GM18873 (cell line): ENCODE measurements at regions not wholly inside any gene's neighbourhood (a gene's known extent, or its start where the extent isn't known, plus 50 kb on each side); places are given as distances from the start of the nearest gene placed in this dataset.

Experiments used
- ATAC-seq: cut with Tn5 transposase; IDR thresholded peaks from one replicate; pipeline ENCODE4 v1.9.1; 2021; ENCODE audit warnings: mild to moderate bottlenecking, moderate library complexity, moderate number of reproducible peaks; ENCODE audit not compliant: unreplicated experiment, low FRiP score

DNA sequence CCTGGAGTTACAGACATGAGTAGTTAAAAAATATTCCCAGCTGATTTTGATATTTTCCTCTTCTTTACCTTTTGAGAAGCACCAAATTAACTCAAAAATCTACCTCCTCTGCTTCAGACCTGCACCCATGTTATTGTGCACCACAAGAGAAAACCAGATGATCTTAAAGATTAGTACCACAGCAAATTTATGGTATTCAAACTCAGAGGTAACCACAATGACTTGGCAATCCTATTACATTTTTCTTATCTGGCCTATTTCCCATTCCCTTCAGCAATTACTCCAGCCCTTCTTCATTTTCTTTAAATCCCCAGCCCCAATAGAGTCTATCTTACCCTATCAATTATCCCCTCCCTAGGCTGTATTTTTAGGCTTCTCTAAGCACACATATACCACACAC is 535.1 kb downstream of the FAT4 start:
- ATAC-seq = no peak

DNA sequence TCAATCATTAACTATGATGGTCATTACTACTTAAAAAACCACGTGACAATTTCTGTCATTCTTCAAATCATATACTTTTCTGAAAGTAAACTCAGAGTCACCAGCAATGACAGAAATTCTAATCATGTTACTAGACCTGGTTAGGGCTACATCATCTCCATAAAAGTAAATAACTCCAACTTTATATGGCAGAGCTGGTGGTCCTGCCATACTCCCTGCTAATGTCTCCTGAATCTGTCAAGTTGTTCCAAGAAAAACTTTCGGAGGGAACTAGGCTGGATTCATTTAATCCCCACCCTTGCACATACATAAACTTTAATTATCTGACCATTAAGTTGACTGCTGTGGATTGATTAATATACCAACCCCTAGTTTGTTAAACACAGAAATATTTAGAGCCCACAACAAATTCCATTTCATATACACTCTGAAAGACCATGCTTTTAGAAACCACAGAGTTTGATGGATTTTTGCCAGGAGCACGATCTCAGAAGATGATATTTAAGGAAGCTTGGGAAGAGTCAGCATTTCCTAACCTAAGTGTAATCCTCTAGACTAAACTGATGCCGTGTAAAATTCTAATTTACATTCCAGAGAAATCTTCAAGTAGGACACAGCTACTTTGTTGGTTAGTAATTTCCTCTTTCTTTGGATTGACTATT is 577.0 kb downstream of the FAT4 start:
- no peak for ATAC-seq

DNA sequence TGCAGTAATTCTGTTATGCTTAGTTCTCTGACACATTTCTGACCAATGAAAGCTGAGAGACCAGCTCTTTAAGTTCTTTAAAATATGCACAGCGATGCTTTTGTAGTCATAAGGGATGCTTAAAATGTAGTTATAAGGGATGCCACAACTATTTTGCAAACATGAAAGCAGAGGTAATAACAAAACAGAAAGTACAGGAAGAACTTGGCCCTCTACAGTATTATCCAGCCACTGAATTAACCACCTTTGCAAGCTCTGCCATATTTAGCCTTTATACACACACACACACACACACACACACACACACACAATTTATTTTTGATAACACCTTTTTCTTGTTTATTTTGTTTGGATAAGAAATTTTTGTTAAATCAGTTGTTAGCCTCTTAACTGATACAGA is 590.0 kb downstream of the FAT4 start:
- ATAC-seq = no peak

DNA sequence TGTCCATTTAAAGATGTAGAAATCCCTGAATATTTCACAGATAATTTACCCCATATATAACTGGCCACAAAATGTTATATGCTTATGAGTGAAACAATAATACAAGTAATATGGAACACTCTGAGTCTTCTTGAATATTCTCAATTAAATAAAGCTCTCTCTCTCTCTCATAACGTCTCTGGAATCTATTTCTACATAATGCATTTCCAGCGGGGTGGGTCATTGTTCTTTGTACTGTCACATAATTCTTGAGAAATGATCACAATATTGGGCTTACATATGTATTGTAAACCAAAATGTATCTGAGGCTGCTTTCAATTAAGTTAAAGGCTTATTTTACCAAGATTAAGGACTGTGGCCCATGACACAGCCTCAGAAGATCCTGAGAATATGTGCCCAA is 596.3 kb downstream of the FAT4 start:
- no peak for ATAC-seq

DNA sequence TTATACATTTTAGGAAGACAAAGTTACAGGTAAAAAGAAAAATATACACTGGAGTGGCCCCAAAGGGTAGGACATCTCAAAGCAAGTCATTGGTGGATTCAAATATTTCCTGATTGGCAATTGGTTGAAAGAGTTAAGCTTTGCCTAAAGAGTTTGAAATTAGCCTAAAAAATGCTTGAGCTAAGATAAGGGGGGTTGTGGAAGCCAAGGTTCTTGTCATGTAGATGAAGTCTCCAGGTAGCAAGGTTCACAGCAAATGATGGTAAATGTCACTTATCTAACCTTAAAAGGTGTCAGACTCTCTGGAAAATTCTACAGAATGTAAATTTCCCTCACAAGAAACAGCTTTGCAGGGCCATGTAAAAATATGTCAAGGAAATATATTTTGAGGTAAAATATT is 596.7 kb downstream of the FAT4 start:
- no peak for ATAC-seq

DNA sequence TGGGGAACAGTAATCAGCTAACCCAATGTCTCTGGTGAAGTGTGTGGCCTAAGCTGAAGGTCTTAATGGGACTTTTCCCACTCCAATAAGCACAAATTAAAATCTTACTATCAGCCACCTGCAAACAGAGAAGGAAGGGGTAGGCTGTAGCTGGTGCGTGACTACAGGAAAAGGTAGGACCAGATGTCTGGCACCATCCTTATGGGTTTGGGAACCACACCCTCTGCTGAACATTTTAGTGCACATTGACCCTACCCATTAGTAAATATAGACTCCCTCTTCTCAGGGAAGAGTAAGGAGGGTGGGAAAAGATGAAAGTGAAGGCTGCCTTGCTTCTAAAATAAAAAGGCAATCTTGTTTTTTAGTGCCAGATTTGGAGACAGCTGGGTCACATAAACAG is 602.8 kb downstream of the FAT4 start:
- no peak for ATAC-seq

DNA sequence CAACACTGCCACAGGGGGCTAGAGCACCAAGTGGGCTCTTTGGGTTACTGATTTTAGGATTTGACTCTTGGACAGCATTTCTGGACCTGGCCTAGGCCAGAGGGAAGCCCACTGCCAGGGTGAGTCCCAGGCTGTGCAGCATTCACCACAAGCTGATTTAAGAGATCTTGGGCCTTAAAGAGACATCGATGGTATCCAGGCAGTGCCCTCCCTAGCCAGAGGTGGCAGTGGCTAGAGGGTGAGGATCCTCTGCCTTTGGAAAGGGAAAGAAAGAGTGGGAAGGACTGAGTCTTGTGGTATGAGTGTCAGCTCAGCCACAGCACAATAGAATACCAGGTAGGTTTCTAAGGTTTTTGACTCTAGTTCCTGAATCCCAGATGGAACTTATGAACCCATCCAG is 613.9 kb downstream of the FAT4 start:
- ATAC-seq = no peak

DNA sequence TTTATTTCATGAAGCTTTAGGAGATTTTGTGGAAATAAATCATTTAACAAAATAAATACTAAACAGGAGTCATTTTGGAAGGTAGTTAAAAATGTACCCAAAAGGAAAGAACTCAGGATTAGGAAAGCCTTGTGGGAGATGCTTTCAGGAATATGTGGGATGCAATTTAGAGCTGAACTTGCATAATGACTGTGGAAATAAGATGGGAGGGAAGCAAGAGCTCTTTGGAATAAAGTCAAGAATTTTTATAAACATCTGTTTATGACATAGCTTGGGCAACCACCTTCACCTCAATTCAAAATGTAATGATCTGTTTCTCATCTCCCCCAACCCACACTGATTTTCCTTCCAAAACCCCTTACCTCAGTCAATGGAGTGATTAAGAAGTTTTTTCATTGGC is 623.8 kb downstream of the FAT4 start:
- no peak for ATAC-seq

DNA sequence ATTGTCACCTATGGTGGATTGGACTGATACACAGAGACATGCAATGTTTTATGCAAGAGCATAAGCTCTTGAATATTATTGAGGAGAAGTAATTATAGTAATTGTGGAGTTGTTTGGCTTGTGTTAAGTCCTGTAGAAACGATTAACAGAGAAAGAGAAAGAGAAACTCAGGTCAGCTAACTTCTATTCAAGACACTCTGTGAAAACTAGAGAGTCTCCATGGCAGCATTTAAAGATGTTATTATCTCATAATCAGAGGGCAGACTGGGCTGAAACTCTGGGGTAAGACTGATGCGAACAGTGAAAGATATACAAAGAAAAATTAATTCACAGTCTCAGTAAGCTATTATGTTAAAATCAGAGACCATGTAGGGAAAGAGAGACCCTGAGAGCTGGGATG is 625.7 kb downstream of the FAT4 start:
- no peak for ATAC-seq

DNA sequence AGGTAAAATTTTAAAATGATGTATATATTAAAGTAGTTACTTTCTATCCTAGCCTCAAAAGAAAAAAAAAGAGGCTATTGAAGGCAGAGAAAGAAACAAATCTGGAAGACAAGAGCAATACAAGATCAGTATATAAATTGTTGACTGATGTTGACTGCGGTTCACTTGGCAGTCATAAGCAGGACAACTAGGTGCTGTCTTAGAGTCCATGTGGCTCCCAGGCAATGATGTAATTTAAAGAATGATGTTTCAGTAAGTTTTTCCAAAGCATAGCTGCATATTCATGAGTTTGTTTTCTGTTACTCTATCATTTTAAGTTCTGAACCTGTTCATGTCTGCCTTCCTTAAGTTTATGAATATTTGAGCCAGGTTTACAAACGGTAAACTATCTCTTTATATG is 630.2 kb downstream of the FAT4 start:
- no peak for ATAC-seq

DNA sequence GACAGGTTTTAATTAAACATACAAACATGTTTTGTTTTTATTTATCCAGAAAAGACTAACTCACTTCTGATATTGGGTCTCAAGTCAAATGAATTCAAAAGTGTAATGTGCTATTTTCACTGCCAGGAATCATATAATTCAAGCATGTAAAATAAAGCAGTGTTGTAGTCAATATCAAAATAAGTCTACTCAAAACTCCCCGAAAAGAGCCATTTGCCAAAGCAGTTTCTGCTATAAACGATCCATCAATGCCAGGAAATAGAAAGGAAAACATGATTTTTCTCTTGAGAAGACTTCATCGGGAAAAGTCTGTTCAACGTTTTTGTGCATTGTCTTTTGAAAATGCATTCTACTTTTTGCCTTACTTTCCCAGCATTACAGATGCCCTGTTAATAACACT is 633.3 kb downstream of the FAT4 start:
- no peak for ATAC-seq

DNA sequence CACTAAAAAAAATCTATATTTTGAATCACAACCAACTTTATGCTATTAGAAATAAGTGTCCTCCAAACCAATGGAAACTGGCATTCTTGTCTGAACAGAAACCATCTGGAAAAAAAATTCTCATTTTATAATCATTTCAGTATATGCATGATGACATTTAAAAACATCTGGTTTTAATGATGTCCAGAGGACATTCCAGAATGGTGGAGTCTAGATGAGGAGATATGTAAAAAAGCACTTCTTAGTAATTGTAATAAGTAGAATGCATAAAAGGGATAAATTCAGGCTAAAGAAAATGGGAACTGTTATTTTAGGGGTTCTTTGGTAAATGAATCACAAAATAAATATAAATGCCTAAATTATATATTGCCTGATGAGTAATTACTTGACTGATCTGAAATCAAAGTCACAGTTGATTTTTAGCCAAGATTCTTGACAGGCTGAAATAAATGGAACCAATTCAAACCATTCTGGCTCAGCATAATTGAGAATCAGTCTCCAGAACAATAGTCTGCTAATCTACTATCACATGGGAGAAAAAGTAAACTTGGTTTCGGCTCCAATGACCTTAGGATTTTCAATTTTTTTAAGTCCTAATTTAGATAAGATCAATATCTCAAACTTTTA is 636.6 kb downstream of the FAT4 start:
- ATAC-seq = no peak

DNA sequence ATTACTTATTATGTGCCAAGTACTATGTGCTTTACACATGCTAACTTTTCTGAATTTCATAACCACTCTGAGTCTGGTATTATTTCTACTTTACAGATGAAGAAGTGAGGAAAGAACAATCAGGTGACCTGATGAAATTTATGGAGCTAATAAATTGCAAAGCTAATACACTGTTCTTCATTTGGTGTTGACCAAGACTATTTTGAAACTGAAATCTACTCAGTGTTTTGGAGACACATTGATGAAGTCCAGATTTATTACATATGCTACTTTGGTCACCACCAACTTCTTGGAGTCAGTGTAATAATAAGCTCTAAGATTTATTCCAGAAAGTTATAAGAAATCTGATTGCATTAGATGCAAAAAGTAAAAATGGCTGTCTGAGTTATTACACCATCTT is 637.9 kb downstream of the FAT4 start:
- ATAC-seq = no peak

DNA sequence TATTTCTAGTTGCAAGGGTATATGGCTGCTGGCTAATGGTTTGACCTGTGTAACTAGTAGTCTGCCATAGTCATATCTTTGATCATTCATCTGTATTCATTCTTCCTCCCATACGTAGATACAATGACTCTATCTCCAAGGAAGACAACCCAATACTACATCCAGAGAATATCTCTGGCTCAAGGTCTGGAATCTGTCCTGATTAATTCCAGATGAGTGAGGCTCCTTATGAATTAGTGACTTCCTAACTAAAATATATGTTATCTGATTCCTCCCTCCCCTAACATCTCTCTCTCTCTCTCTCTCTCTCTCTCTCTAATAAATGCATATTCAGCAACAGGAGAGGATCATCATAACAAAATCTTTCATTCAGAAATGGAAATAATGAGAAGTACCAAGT is 641.5 kb downstream of the FAT4 start:
- ATAC-seq = no peak

DNA sequence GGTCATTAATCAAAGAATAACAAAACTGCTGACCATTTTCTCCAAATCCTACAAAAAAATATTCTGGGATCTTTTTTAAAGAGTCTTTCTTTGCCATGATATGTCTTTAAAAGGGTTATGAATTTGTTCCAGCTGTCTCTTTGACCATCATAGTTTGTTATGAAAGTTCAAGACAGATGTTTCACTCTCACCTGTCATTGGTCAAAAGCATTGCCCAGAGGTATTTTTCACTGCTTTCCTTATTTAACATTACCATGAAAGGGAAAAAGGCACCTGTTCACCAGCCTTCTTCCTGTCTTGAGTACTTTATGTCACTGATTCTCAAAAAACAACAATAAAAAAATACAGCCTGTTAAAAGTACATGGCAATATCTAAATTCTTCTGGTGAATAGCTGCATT is 643.8 kb downstream of the FAT4 start:
- ATAC-seq = no peak

DNA sequence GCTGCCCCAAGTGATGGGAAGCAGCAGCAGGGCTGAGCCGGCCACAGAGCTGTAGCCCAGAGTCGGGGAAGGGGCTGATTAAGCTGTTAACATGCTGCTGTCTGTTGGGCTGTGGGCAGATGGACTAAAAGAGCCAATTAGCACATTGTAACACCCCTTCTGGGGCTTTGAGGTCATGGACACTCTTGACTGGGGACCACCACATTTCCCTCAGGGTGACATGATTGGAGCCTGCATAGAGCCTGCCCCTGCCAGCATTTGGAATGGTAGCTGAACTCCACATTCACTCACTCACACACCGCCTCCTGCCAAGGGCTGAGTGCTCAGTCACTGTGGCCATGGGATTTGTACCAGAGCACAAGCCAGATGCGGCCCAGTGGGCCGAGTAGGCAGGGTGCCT is 646.9 kb downstream of the FAT4 start:
- ATAC-seq = no peak

DNA sequence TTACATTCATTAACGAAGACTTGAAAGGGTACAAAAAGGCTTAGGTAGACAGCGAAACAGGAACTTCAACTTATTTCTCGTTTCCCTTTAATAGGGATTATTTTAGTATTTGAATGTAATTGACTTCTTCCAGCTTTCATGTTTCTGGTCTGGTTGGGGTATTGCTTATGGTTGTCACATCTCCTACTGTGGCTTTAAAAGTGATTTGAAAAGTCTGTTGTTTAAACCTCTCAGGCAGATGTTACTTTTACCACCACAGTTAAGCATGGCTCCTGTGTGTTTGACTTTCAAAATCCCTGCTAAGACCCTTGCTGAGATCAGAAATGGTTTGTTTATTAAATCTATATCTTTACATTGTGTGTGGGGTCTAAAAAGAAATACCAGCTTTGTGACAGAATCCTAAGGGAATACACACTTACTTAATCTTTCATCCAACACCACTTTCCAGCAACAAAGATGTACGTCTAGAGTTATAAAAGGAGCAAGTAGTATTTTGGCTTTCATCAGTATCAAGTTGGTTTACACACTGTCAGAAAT is 661.2 kb downstream of the FAT4 start:
- no peak for ATAC-seq

DNA sequence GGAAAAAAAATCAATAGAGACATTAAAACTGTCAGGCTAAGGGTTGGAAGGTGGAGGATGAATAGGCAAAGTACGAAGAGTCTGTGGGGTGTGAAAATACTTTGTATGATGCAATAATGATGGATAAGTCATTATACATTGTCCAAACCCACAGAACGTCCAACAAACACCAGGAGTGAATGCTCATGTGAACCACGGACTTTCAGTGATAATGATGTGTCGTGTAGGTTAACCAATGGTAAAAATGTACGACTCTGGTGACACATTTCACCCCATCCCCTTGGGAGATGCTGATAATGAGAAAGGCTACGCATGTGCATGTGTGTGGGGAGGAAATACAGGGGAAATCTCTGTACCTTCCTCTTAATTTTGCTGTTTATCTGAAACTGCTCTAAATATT is 665.2 kb downstream of the FAT4 start:
- no peak for ATAC-seq

DNA sequence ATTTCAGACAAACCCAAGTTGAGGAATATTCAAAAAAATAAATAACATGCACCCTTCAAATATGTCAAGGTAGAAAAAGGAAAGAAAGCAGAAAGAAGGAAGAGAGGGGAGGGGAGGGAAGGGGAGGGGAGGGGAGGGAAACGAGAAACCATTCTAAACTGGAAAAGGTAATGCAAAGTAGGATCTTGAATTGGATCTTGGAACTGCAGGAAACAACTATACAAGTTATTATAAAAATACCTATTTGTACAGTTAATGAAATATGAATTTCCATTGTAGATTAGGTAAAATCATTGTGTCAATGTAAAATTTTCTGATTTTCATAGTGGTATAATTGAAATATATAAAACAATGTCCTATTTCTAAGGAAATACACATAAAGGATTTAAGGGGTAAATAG is 668.4 kb downstream of the FAT4 start:
- no peak for ATAC-seq

DNA sequence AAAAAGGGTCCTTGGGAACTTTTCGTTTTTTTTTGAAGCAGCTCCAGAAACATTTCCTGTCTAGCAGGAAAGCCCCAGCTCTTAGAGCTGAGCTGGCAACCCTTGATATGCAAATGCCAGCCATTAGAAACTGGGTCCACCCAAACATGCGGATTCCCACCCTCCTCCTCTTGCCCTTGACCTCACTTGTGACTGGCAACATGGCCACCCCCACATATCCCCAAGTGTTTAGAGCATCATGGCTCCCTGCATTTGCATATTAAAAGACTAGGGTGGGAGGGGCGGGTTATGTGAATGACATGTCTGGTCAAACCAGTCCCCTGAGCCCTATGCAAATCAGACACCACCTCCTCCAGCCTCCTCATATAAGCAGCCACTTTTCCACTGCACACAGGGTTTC is 671.1 kb downstream of the FAT4 start:
- ATAC-seq = no peak

DNA sequence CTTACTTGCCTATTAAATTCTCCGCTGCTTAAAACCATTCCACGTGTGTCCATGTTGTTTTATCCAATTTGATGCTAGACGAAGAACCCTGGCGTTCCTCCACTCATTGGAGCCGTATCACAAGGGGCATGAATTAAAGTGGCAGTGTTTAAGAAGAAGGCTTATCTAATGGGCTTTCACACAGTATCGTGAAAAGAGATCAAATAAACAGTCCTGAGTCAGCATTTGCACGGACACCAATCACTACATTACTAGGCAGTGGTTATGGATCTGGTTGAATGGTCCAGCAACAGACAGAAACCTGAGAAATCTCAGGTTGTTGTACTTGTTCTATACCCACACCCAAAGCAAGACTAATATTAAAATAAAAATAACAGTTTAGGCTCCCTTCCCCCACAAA is 671.6 kb downstream of the FAT4 start:
- no peak for ATAC-seq

DNA sequence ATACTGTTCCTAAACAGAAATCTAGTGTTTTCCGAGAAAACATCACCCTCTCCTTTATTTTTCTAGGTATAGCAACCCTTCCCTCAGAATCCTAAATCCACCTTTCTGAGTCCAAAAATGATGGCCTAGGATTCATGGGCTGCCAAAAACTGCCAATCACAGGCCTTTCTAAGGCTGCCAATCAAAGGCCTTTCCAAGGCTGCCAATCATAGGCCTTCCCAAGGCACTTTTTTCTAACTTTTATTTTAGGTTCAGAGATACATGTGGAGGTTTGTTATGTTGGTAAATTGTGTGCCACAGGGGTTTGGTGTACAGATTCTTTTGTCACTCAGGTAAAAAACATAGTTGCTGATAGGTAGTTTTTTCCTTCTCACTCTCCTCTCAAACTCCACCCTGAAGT is 673.7 kb downstream of the FAT4 start:
- no peak for ATAC-seq
